ENCODE measurements at regions not wholly inside any gene's neighbourhood (a gene's known extent, or its start where the extent isn't known, plus 50 kb on each side); places are given as distances from the start of the nearest gene placed in this dataset.

DNA sequence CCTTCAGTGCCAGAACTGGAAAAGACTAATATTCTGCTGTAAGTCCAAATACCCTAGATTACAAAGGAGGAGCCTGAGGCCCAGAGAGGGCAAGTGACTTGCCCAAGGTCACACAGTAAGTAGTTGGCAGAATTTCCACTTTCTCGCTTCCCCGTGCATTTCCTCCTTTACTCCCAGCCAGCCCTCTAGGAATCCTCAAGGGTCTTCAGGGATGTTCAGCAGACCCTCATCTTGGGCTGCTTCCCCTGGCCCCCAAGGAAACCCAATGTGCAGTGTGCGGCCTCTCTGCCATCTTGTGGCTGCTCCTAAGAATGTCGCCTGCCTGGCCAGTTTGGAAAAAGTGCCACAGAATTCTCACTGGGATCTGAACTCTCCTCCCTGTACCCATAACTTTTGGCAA, 217.7 kb upstream of the LRFN2 start:
- Histone ChIP-seq H3K27ac (no peak overlapping the region), H3K9ac (ENCODE audit: insufficient read length) (no peak overlapping the region), H3K4me3 (no peak overlapping the region), H3K36me3 (ENCODE audit: insufficient read depth, low read length) (no peaks in the 10 kb centered on the region), H3K9me3 (ENCODE audit: low read depth, low read length) (no peaks in the 10 kb centered on the region)
- TF ChIP-seq POLR2AphosphoS5 (IDR thresholded peaks at IDR 0.05; ENCODE audit: borderline replicate concordance, low read depth, low read length) (no peak), FOXP2 (optimal IDR thresholded peaks at IDR 0.05; ENCODE audit: control extremely low read depth, extremely low read length, insufficient read depth) (no peak), EZH2 (IDR thresholded peaks at IDR 0.05) (no peak)
- no peak for DNase-seq (ENCODE audit: low read depth, low spot score)

DNA sequence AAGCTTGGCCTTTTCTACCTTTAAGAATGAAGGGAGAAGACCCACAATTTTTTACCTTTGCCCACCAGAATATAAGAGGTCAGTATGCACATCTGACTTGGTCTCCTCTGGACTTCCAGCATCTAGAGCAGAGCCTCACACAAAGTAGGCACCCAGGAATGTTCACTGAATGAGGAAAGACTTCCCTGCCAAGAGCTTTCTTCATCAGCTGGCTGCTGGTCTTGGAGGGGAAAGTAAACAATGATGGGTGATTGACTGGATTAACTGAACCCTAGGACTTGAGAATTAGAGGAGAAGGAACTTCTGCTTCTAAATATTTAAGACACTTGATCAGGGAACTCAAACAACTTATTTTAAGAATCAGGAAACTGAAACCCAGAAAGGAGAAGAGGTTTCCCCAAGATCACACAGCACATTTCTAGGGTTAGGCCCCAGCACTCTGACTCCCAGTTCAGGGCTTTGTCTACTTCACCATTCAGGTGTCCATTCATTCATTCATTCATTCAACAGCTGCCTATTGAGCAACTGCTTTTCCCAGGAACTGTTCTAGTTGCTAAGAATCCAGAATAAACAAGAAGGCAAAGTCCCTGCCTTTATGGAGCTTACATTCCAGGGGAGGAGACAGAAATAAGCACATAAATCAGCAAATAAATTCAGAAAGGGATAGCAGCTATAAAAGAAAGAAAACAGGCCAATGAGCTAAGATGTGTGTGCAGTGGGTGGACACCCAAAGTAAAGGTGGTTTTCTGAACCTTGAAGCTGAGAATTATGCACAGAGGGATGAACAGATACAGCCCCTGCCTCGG, 216.9 kb upstream of the LRFN2 start:
- H3K27ac ChIP-seq = no peak overlapping the region
- H3K9ac ChIP-seq (ENCODE audit: insufficient read length) = no peak overlapping the region
- no peaks in the 10 kb centered on the region for H3K36me3 ChIP-seq (ENCODE audit: insufficient read depth, low read length)
- H3K9me3 ChIP-seq (ENCODE audit: low read depth, low read length) = no peaks in the 10 kb centered on the region
- no peak overlapping the region for H3K4me3 ChIP-seq
- TF ChIP-seq POLR2AphosphoS5 (IDR thresholded peaks at IDR 0.05; ENCODE audit: borderline replicate concordance, low read depth, low read length) = no peak
- no peak for DNase-seq (ENCODE audit: low read depth, low spot score)

DNA sequence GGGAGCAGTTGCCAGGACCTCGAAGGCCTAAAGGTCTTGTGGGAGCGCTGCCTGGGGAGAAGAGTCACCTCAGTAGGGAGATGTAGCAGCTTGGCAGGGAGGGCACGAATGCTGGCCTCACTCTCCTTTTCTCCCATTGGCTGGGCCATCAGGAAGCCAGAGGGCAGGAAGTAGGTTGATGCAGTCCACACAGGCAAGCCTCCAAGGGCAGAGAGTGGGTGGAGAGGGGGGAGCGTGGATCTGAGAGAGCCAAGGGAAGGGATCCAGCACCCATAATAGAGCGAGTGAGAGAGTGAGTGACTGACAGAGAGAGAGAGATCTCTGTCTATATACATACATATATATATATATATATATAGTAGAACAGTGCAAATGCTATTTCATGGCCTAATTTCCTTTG, 215.3 kb upstream of the LRFN2 start:
- no peak overlapping the region for H3K4me3 ChIP-seq
- no peak overlapping the region for H3K9ac ChIP-seq (ENCODE audit: insufficient read length)
- DNase-seq (ENCODE audit: low read depth, low spot score) = no peak
- H3K9me3 ChIP-seq (ENCODE audit: low read depth, low read length) = no peaks in the 10 kb centered on the region
- no peaks in the 10 kb centered on the region for H3K36me3 ChIP-seq (ENCODE audit: insufficient read depth, low read length)
- H3K27ac ChIP-seq = no peak overlapping the region
- TF ChIP-seq POLR2AphosphoS5 (IDR thresholded peaks at IDR 0.05; ENCODE audit: borderline replicate concordance, low read depth, low read length) (no peak), EZH2 (IDR thresholded peaks at IDR 0.05) (no peak), FOXP2 (optimal IDR thresholded peaks at IDR 0.05; ENCODE audit: control extremely low read depth, extremely low read length, insufficient read depth) (no peak)

DNA sequence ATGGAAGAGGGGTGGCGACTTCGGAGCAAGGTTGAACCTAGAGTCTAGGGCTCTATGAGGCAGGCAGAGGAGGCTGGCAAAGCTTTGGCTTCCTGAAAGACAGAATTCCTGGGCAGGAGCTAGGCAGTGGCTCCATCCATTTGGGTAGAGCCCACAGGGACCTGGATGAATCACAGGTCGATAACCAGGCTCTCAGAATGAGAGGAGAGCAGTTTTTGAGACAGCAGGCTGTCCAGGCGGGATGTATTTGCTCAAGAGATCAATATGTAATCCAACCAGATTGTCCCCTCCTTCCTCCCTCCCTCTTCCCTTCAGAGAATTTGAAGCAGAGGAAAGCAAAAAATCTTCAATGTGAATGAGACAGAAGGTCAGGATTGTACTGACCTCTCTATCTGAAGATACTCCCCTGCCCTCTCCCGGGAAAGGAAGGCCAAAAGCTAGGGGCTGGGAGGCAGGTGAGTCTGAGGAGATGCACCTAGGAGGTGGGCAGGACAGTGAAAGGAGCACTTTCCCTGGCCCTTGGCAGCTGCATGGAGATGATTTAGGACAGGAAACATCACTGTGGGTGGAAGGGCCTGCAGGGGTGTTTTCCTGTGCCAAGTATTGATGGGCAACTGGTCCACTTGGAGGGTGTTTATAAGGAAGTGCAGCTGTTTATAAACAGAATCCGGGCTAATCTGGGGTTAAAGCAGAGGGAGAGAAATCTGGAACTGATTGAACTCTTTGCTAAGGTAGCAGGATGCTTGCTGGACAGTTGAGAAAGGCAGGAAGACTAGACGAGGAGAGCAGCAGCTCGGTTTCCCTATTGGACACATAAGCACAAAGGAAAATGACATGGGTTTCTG, 212.4 kb upstream of the LRFN2 start:
- no peak for DNase-seq (ENCODE audit: low read depth, low spot score)
- no peak overlapping the region for H3K4me3 ChIP-seq
- TF ChIP-seq EZH2 (IDR thresholded peaks at IDR 0.05) = no peak
- no peak overlapping the region for H3K9ac ChIP-seq (ENCODE audit: insufficient read length)
- no peaks in the 10 kb centered on the region for H3K36me3 ChIP-seq (ENCODE audit: insufficient read depth, low read length)
- no peaks in the 10 kb centered on the region for H3K9me3 ChIP-seq (ENCODE audit: low read depth, low read length)
- no peak overlapping the region for H3K27ac ChIP-seq

DNA sequence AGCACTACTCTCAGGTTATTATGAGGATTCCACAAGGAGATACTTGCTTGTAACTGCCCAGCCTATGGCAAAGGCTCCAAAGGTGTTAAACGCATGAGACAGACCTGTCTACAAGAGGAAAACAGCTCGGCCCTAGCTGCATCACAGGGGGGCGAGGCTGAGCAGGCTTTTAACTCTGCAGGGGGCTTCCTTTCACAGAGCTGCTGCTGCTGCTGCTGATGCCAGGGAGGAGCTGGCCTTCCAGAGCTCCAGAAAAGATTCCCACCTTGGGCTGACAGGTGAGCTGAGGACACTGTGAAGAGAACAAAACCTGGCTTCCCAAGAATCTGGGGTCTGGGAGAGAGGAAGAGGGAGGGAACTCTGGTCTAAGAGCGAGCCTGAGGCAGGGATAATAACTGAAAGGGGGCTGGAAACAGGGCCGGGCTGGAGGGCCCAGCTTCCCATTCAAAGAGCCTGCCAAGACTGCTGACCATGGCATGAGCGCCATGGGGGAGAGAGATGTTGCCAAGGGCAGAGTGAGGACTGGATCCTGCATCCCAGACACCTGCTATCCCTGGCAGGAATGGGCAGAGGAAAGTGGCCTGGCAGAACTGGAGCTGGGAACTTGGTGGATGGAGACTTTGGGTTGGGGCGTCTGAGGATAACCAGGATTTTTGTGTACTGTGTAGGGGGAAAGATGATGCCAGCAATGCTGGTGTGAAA, 211.1 kb upstream of the LRFN2 start:
- H3K36me3 ChIP-seq (ENCODE audit: insufficient read depth, low read length) = no peaks in the 10 kb centered on the region
- no peak overlapping the region for H3K27ac ChIP-seq
- H3K9me3 ChIP-seq (ENCODE audit: low read depth, low read length) = no peaks in the 10 kb centered on the region
- H3K9ac ChIP-seq (ENCODE audit: insufficient read length) = no peak overlapping the region
- H3K4me3 ChIP-seq = no peak overlapping the region
- TF ChIP-seq POLR2AphosphoS5 (IDR thresholded peaks at IDR 0.05; ENCODE audit: borderline replicate concordance, low read depth, low read length) (no peak), EZH2 (IDR thresholded peaks at IDR 0.05) (no peak), FOXP2 (optimal IDR thresholded peaks at IDR 0.05; ENCODE audit: control extremely low read depth, extremely low read length, insufficient read depth) (no peak)
- DNase-seq (ENCODE audit: low read depth, low spot score) = no peak

DNA sequence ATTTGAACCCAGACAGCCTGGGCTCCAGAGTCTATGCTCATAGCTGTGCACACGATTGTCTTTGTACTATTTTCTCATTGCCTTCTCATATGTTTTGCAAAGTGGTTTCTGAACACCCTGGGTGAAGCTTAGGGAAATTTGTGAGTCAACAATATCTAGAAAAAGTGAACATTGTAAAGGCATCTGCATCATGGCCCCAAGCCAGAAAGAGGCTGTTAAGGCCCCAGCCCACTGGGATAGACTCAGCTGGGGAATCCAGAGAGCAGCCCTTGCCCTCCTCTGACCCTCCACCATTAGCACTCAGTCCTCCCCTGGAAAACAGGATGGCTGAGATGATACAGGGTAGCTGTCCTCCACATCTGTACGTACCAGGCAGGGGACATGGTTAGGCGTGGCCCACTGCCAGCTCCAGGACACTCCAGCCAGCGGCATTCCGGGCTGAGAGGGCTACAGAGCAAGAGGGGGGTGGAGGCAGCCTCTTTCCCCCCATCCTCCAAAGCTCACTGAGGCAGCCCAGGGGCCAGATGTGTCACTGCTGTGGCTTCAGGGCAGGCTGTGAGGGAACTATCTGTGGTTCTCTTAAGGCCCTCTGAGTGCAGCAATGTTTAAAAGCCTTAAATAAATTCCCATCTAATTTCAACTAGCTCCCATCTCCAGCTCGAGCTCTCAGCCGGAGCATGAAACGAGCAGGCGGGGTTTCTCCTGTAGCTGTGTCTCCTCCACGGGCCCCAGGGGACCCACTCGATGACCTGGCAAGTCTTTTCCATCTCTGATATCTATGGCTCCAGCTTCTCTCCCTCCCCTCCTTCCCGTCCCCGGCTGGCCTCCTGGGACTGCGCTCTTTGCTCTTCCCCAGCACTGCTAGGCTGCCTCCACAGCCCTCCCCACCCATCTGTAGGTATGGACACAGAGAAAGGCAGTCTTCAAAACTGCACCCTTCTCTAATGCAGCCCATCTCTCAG, 209.4 kb upstream of the LRFN2 start:
- TF ChIP-seq FOXP2 (optimal IDR thresholded peaks at IDR 0.05; ENCODE audit: control extremely low read depth, extremely low read length, insufficient read depth) = no peak
- TF ChIP-seq EZH2 (IDR thresholded peaks at IDR 0.05) = no peak
- TF ChIP-seq POLR2AphosphoS5 (IDR thresholded peaks at IDR 0.05; ENCODE audit: borderline replicate concordance, low read depth, low read length) = no peak

DNA sequence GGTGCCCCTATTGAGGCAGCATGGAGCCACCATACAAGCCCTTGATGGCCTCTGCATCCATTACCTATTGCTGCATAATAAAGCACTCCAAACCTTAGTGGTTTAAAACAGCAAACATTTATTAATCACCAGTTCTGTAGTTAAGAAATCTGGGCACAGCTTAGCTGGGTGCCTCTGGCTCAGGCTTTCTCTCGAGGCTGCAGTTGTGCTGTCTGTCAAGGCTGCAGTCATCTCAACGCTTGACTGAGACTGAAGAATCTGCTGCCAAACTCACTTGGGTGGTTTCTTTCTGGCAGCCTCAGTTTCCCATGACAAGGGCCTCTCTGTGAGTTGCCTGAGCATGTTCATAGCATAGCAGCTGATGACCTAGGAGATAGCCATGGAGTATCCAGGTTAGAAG, 207.4 kb upstream of the LRFN2 start:
- H3K27ac ChIP-seq = no peak overlapping the region
- no peak for TF ChIP-seq POLR2AphosphoS5 (IDR thresholded peaks at IDR 0.05; ENCODE audit: borderline replicate concordance, low read depth, low read length)
- TF ChIP-seq FOXP2 (optimal IDR thresholded peaks at IDR 0.05; ENCODE audit: control extremely low read depth, extremely low read length, insufficient read depth) = no peak
- TF ChIP-seq EZH2 (IDR thresholded peaks at IDR 0.05) = no peak
- no peak overlapping the region for H3K9ac ChIP-seq (ENCODE audit: insufficient read length)
- no peak overlapping the region for H3K4me3 ChIP-seq
- no peak for DNase-seq (ENCODE audit: low read depth, low spot score)
- no peaks in the 10 kb centered on the region for H3K36me3 ChIP-seq (ENCODE audit: insufficient read depth, low read length)
- no peaks in the 10 kb centered on the region for H3K9me3 ChIP-seq (ENCODE audit: low read depth, low read length)

More for the DNA sequence above, 209.4 kb upstream of the LRFN2 start:
- no peak overlapping the region for H3K4me3 ChIP-seq
- H3K36me3 ChIP-seq (ENCODE audit: insufficient read depth, low read length) = no peaks in the 10 kb centered on the region
- H3K9me3 ChIP-seq (ENCODE audit: low read depth, low read length) = no peaks in the 10 kb centered on the region
- no peak overlapping the region for H3K27ac ChIP-seq
- H3K9ac ChIP-seq (ENCODE audit: insufficient read length) = no peak overlapping the region
- no peak for DNase-seq (ENCODE audit: low read depth, low spot score)

Data from SK-N-MC (cell line).